Gastroesophageal sphincter (tissue), 4 donors: ENCODE measurements at regions not wholly inside any gene's neighbourhood (a gene's known extent, or its start where the extent isn't known, plus 50 kb on each side); places are given as distances from the start of the nearest gene placed in this dataset.

ENCODE experiments used
- ATAC-seq: fragments of 150-250 bp; one replicate; pipeline ENCODE4 v1.9.1; 2016; ENCODE audit warnings: mild to moderate bottlenecking, moderate library complexity
- H3K27ac ChIP-seq, 4 donors: fragments of 200-600 bp; sonication (generic) in 3 of 4; 1 replicate in 3 of 4; 2 replicates in 1 of 4; pipeline ENCODE4 v1.5.1; 2016 to 2019
- H3K27me3 ChIP-seq: fragments of 200-600 bp; sonication (generic); one replicate; pipeline ENCODE4 v1.5.1; 2019
- H3K36me3 ChIP-seq, 2 donors: fragments of 200-600 bp; sonication (generic); one replicate each; pipeline ENCODE4 v1.5.1; 2019; ENCODE audit warnings: control low read depth in 1 of 2
- H3K4me1 ChIP-seq, 3 donors: fragments of 200-600 bp; sonication (generic); 1 replicate in 2 of 3; 2 replicates in 1 of 3; pipeline ENCODE4 v1.5.1; 2016 to 2019; ENCODE audit warnings: control low read depth in 2 of 3
- H3K4me3 ChIP-seq, 2 donors: fragments of 200-600 bp; sonication (generic); one replicate each; pipeline ENCODE4 v1.5.1; 2019; ENCODE audit warnings: mild to moderate bottlenecking in 1 of 2, moderate library complexity in 1 of 2
- H3K9me3 ChIP-seq, 3 donors: fragments of 200-600 bp; sonication (generic); one replicate each; pipeline ENCODE4 v1.5.1; 2017 to 2019; ENCODE audit warnings: control low read depth in 2 of 3
- CTCF ChIP-seq, 4 experiments: fragments of 200-600 bp in 2 of 4; fragments of 450-650 bp in 2 of 4; sonication (generic) in 1 of 4; IDR thresholded peaks; one replicate each; pipeline ENCODE4 v1.5.1; 2017 to 2019; ENCODE audit warnings: antibody characterized with exemption in 4 of 4, mild to moderate bottlenecking in 2 of 4, moderate library complexity in 2 of 4
- EP300 ChIP-seq: sonication (generic); formaldehyde crosslinking; IDR thresholded peaks from one replicate; pipeline ENCODE4 v1.6.1; 2017; ENCODE audit warnings: antibody characterized with exemption, mild to moderate bottlenecking
- POLR2A ChIP-seq, 2 donors: fragments of 450-650 bp; IDR thresholded peaks; one replicate each; pipeline ENCODE4 v1.6.1; 2017; ENCODE audit warnings: antibody characterized with exemption in 2 of 2, mild to moderate bottlenecking in 2 of 2, moderate library complexity in 1 of 2
- POLR2AphosphoS5 ChIP-seq: sonication (generic); formaldehyde crosslinking; IDR thresholded peaks from one replicate; pipeline ENCODE4 v1.6.1; 2017; ENCODE audit warnings: antibody characterized with exemption
- WGBS, 2 donors: methylation state at CpG; one replicate each; pipeline ENCODE4 v1.1.5; 2018; ENCODE audit warnings: low coverage in 1 of 2; 5-methylcytosine and 5-hydroxymethylcytosine counted together

- no peaks in the 10 kb centered on the region for H3K27me3 ChIP-seq
- no peak overlapping the region for H3K27ac ChIP-seq
- H3K36me3 ChIP-seq, result no peaks in the 10 kb centered on the region
- TF ChIP-seq EP300 (no peak), POLR2AphosphoS5 (no peak), CTCF (IDR thresholded peaks at IDR 0.05) (no peak), POLR2A (IDR thresholded peaks at IDR 0.05) (no peak)
- H3K9me3 ChIP-seq, result peaks cover 0 to 5% (median 0%) of the 10 kb centered on the region in 3 donors
- no peak overlapping the region for H3K4me3 ChIP-seq
- no peak for ATAC-seq
- WGBS, 2 donors, result 50 to 61% methylated on average over 3 of the region's 3 CpGs
- H3K4me1 ChIP-seq, result no peaks in the 10 kb centered on the region
These were observed 74.8 kb upstream of the CLMN start for GRCh38 chr14:95394297-95395097.

DNA sequence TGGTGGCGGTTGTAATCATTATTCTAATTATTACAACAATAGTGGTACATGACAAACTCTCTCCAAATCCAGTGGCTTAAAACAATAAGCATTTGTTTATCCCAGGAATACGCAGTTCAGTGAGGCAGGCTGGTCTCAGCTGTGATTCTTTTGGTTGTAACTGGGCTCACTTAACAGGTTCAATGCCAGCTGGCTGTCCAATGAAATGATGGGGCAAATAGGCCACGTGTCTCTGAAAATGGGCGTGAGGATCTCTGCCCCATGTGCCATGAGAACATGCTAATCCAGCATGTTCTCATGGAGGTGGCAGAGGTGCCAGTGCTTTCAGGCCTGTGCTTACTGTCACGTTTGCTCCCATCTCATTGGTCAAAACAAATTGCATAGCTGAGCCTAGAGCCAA lies 73.1 kb upstream of the CLMN start:
- TF ChIP-seq EP300 (no peak), POLR2AphosphoS5 (no peak), POLR2A (IDR thresholded peaks at IDR 0.05) (no peak), CTCF (IDR thresholded peaks at IDR 0.05) (no peak)
- Histone ChIP-seq H3K27ac (no peak overlapping the region), H3K9me3 (peaks cover 0 to 5% (median 0%) of the 10 kb centered on the region in 3 donors), H3K4me3 (no peak overlapping the region), H3K27me3 (no peaks in the 10 kb centered on the region), H3K4me1 (no peaks in the 10 kb centered on the region), H3K36me3 (no peaks in the 10 kb centered on the region)
- ATAC-seq, result no peak
- whole genome bisulfite sequencing, 2 donors, result 72 to 75% methylated on average over 3 to 4 of the region's 5 CpGs

DNA sequence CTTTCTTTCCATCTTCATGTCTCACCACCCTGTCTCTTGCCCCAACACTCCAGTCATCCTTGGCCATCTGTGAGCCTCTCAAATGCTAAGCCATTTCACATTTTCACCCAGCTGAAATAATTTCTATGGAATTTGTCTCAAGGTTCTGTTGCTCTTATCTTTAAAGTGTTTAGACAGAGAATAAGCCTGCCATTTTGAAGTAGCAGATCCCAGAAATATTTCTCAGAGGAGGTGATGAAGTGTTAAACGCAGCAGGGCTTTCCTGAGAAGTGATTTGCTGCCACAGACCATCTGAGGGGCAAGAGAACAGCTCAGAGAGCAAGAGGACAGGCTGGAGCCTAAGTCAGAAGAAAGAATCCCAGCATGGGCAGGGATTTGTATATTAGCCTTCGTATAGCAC lies 71.6 kb upstream of the CLMN start:
- no peaks in the 10 kb centered on the region for H3K36me3 ChIP-seq
- no peaks in the 10 kb centered on the region for H3K4me1 ChIP-seq
- peaks cover 0 to 5% (median 0%) of the 10 kb centered on the region in 3 donors for H3K9me3 ChIP-seq
- ATAC-seq, result no peak
- no peak overlapping the region for H3K4me3 ChIP-seq
- H3K27me3 ChIP-seq, result no peaks in the 10 kb centered on the region
- TF ChIP-seq CTCF (IDR thresholded peaks at IDR 0.05), result no peak
- TF ChIP-seq POLR2A (IDR thresholded peaks at IDR 0.05), result no peak
- no peak for TF ChIP-seq EP300
- TF ChIP-seq POLR2AphosphoS5, result no peak
- WGBS, 2 donors, result 50 to 64% methylated on average over 1 to 2 of the region's 2 CpGs
- H3K27ac ChIP-seq, result no peak overlapping the region

DNA sequence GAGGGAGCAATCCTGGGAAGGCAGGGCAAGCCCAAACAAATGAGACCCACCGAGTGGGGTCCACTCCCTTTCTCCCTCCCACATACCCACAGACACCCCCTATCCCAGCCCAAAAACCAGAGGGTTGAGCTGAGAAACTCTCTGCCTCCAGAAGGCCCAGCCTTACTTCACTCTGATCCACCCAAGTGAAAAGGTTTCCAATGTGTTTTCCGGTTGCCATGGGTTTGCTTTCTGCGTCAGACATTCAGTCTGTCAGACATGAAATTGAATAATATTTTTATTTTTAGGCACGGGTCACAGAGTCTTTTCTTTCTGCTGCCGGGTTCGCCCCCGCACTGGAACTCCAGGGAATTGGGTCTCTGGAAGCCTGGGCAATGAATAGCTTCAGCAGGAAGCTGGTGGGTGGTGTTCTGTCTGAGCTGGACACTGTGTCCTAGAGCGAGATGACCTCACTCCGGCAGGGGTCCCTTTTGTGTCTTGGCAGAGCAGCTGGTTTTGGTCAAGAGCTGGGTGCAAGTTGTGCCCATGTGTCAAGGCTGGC lies 69.8 kb upstream of the CLMN start:
- Histone ChIP-seq H3K4me1 (no peaks in the 10 kb centered on the region), H3K36me3 (no peaks in the 10 kb centered on the region), H3K27ac (peak overlapping the region in 3 of 4 donors; percentile 49 to 69 (median 61)), H3K4me3 (no peak overlapping the region), H3K9me3 (peaks cover 0 to 5% (median 0%) of the 10 kb centered on the region in 3 donors), H3K27me3 (no peaks in the 10 kb centered on the region)
- 53 to 59% methylated on average over 3 to 4 of the region's 9 CpGs for WGBS, 2 donors
- TF ChIP-seq EP300, result no peak
- no peak for TF ChIP-seq POLR2AphosphoS5
- TF ChIP-seq POLR2A (IDR thresholded peaks at IDR 0.05), result no peak
- ATAC-seq, result peak; percentile 85

- no peak for ATAC-seq
- Histone ChIP-seq H3K4me1 (no peaks in the 10 kb centered on the region), H3K9me3 (peaks cover 0 to 5% (median 0%) of the 10 kb centered on the region in 3 donors), H3K27me3 (no peaks in the 10 kb centered on the region), H3K4me3 (no peak overlapping the region), H3K27ac (peak overlapping the region in 2 of 4 donors; percentile 31 to 61), H3K36me3 (no peaks in the 10 kb centered on the region)
- TF ChIP-seq POLR2A (IDR thresholded peaks at IDR 0.05) (no peak), CTCF (IDR thresholded peaks at IDR 0.05) (no peak), EP300 (no peak), POLR2AphosphoS5 (no peak)
- 66 to 75% methylated on average over 4 of the region's 4 CpGs for WGBS, 2 donors
These were observed 69.0 kb upstream of the CLMN start for GRCh38 chr14:95388699-95389098.
